Testis (tissue), 2 donors: ENCODE measurements at regions not wholly inside any gene's neighbourhood (a gene's known extent, or its start where the extent isn't known, plus 50 kb on each side); places are given as distances from the start of the nearest gene placed in this dataset.

Experiments used
- DNase-seq: peaks from one replicate; pipeline ENCODE4 v3.0.0-alpha.2; 2019
- H3K27ac ChIP-seq, 2 donors: fragments of 200-600 bp; sonication (generic); one replicate each; pipeline ENCODE4 v1.5.1; 2019
- H3K27me3 ChIP-seq: fragments of 200-600 bp; sonication (generic); one replicate; pipeline ENCODE4 v1.5.1; 2019
- H3K36me3 ChIP-seq: fragments of 200-600 bp; sonication (generic); one replicate; pipeline ENCODE4 v1.5.1; 2017; ENCODE audit warnings: low read depth; ENCODE audit errors: missing control alignments
- H3K4me1 ChIP-seq: fragments of 200-600 bp; sonication (generic); one replicate; pipeline ENCODE4 v1.5.1; 2019
- H3K4me3 ChIP-seq, 2 donors: fragments of 200-600 bp; sonication (generic); one replicate each; pipeline ENCODE4 v1.5.1; 2017 to 2019
- H3K9me3 ChIP-seq: fragments of 200-600 bp; sonication (generic); one replicate; pipeline ENCODE4 v1.5.1; 2017
- POLR2A ChIP-seq: fragments of 450-650 bp; IDR thresholded peaks from one replicate; pipeline ENCODE4 v1.6.1; 2017; ENCODE audit warnings: antibody characterized with exemption, mild to moderate bottlenecking, moderate library complexity
- WGBS, 2 donors: methylation state at CpG; one replicate each; pipeline ENCODE4 v1.1.5; 2018; 5-methylcytosine and 5-hydroxymethylcytosine counted together
- intact Hi-C: fragments of 100-400 bp; cut with DNase I; formaldehyde crosslinking; loops from one replicate; pipeline ENCODE4 v1.15.1; 2023; ENCODE audit warnings: low total_unique reads
- TF ChIP-seq, protein P1 (sequence below), 3 experiments: fragments of 450-650 bp in 2 of 3; fragments of 200-600 bp in 1 of 3; sonication (generic) in 1 of 3; IDR thresholded peaks; one replicate each; pipeline ENCODE4 v1.5.1; 2016 to 2019; ENCODE audit warnings: antibody characterized with exemption in 3 of 3, mild to moderate bottlenecking in 2 of 3, moderate library complexity in 1 of 3

- no peak for DNase-seq
- Histone ChIP-seq H3K27me3 (no peaks in the 10 kb centered on the region), H3K4me1 (no peaks in the 10 kb centered on the region), H3K9me3 (no peaks in the 10 kb centered on the region), H3K4me3 (no peak overlapping the region), H3K27ac (no peak overlapping the region), H3K36me3 (no peaks in the 10 kb centered on the region)
- no peak for TF ChIP-seq POLR2A
- TF ChIP-seq, protein P1, sequence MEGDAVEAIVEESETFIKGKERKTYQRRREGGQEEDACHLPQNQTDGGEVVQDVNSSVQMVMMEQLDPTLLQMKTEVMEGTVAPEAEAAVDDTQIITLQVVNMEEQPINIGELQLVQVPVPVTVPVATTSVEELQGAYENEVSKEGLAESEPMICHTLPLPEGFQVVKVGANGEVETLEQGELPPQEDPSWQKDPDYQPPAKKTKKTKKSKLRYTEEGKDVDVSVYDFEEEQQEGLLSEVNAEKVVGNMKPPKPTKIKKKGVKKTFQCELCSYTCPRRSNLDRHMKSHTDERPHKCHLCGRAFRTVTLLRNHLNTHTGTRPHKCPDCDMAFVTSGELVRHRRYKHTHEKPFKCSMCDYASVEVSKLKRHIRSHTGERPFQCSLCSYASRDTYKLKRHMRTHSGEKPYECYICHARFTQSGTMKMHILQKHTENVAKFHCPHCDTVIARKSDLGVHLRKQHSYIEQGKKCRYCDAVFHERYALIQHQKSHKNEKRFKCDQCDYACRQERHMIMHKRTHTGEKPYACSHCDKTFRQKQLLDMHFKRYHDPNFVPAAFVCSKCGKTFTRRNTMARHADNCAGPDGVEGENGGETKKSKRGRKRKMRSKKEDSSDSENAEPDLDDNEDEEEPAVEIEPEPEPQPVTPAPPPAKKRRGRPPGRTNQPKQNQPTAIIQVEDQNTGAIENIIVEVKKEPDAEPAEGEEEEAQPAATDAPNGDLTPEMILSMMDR (IDR thresholded peaks at IDR 0.05): no peak
- WGBS, 2 donors: 80 to 88% methylated on average over 7 of the region's 7 CpGs
- intact Hi-C loops: no loop called here
These were observed 207.1 kb upstream of the N4BP1 start for GRCh38 chr16:48817032-48817431.

GRCh38 chr16:48816393-48816792, 206.4 kb upstream of the N4BP1 start:
- intact Hi-C loops: no loop called here
- Histone ChIP-seq H3K9me3 (no peaks in the 10 kb centered on the region), H3K36me3 (no peaks in the 10 kb centered on the region), H3K27ac (no peak overlapping the region), H3K27me3 (no peaks in the 10 kb centered on the region), H3K4me3 (no peak overlapping the region), H3K4me1 (peaks cover 2% of the 10 kb centered on the region)
- TF ChIP-seq, protein P1 (IDR thresholded peaks at IDR 0.05): no peak
- no peak for TF ChIP-seq POLR2A
- DNase-seq: no peak

GRCh38 chr16:48814994-48815393, 205.0 kb upstream of the N4BP1 start:
- TF ChIP-seq, protein P1 (IDR thresholded peaks at IDR 0.05): no peak
- TF ChIP-seq POLR2A: no peak
- no peak for DNase-seq
- intact Hi-C loops: no loop called here
- H3K36me3 ChIP-seq: no peaks in the 10 kb centered on the region
- H3K27me3 ChIP-seq: no peaks in the 10 kb centered on the region
- no peak overlapping the region for H3K27ac ChIP-seq
- H3K4me3 ChIP-seq: no peak overlapping the region
- H3K9me3 ChIP-seq: no peaks in the 10 kb centered on the region
- peaks cover 2% of the 10 kb centered on the region for H3K4me1 ChIP-seq
- WGBS, 2 donors: 64 to 67% methylated on average over 8 of the region's 8 CpGs

DNA sequence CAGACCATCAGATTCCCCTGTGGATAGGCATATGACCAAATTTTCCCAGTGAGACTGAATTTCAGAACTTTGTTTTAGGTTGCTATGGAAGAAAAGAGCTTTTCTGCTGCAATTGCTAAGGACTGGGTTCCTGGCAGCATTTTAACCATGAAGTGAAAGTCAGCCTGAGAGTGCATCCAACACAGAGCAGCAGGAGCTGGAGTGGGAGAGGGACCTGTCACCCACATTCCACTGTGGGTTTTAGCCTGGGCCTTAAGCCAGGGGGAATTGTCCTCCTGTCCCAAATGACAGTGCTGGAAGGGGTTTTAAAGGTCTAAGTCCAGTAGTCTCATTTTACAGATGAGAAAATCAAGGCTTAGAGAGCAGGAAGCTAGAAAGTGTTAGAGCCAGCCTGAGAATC, 203.5 kb upstream of the N4BP1 start:
- intact Hi-C loops: no loop called here
- H3K4me3 ChIP-seq: no peak overlapping the region
- TF ChIP-seq POLR2A: no peak
- TF ChIP-seq, protein P1 (IDR thresholded peaks at IDR 0.05): no peak
- no peaks in the 10 kb centered on the region for H3K9me3 ChIP-seq
- peaks cover 2% of the 10 kb centered on the region for H3K4me1 ChIP-seq
- no peak for DNase-seq
- no peak overlapping the region for H3K27ac ChIP-seq
- H3K27me3 ChIP-seq: no peaks in the 10 kb centered on the region
- no peaks in the 10 kb centered on the region for H3K36me3 ChIP-seq

DNA sequence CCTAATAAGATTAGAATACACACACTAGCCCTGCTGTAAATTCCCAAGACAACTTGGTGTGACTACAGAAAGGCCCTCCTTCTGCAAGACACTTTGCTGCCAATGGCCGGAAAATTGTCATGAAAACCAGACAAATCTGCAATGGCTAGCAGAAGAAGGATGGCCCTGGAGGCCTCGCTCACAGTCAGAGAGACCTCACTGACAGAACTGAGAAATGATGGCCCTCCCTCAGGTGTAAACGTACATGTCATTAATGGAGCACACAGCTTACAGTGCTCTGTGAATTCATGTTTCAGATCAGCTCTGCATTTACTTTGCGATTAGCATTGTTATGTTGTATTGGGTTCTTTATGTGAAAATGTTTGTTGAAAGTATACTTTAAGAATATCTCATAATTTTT, 202.9 kb upstream of the N4BP1 start:
- Histone ChIP-seq H3K4me1 (peaks cover 2% of the 10 kb centered on the region), H3K27me3 (no peaks in the 10 kb centered on the region), H3K9me3 (no peaks in the 10 kb centered on the region), H3K27ac (no peak overlapping the region), H3K4me3 (no peak overlapping the region), H3K36me3 (no peaks in the 10 kb centered on the region)
- 78 to 86% methylated on average over 4 of the region's 4 CpGs for WGBS, 2 donors
- intact Hi-C loops: no loop called here
- no peak for DNase-seq
- TF ChIP-seq, protein P1 (IDR thresholded peaks at IDR 0.05): no peak
- TF ChIP-seq POLR2A: no peak
